Gastrocnemius medialis (tissue), 4 donors: ENCODE measurements at regions not wholly inside any gene's neighbourhood (a gene's known extent, or its start where the extent isn't known, plus 50 kb on each side); places are given as distances from the start of the nearest gene placed in this dataset.

Experiments
- ATAC-seq, 2 donors: fragments of 150-250 bp; one replicate each; pipeline ENCODE4 v1.9.1; 2016
- DNase-seq, 2 donors: peaks; one replicate each; pipeline ENCODE4 v3.0.0-alpha.2; 2019
- H3K27ac ChIP-seq, 4 donors: fragments of 200-600 bp; sonication (generic); 1 replicate in 1 of 4; 2 replicates in 3 of 4; pipeline ENCODE4 v1.5.1; 2016 to 2018; ENCODE audit warnings: mild to moderate bottlenecking in 2 of 4, moderate library complexity in 1 of 4
- H3K27me3 ChIP-seq, 3 donors: fragments of 200-600 bp; sonication (generic) in 2 of 3; 1 replicate in 1 of 3; 2 replicates in 2 of 3; pipeline versions ENCODE4 v1.5.1 to v1.6.0; 2016 to 2019; ENCODE audit warnings: mild to moderate bottlenecking in 1 of 3, moderate library complexity in 1 of 3
- H3K36me3 ChIP-seq, 2 donors: fragments of 200-600 bp; sonication (generic) in 1 of 2; one replicate each; pipeline ENCODE4 v1.5.1; 2017 to 2018
- H3K4me1 ChIP-seq, 2 donors: fragments of 200-600 bp; sonication (generic) in 1 of 2; one replicate each; pipeline ENCODE4 v1.5.1; 2016 to 2017; ENCODE audit warnings: mild to moderate bottlenecking in 2 of 2
- H3K4me3 ChIP-seq, 4 donors: fragments of 200-600 bp; sonication (generic) in 3 of 4; 1 replicate in 1 of 4; 2 replicates in 3 of 4; pipeline ENCODE4 v1.5.1; 2016 to 2019; ENCODE audit warnings: mild to moderate bottlenecking in 2 of 4
- H3K9me3 ChIP-seq, 3 donors: fragments of 200-600 bp; sonication (generic) in 2 of 3; 1 replicate in 1 of 3; 2 replicates in 2 of 3; pipeline ENCODE4 v1.5.1; 2016 to 2019
- POLR2A ChIP-seq, 2 donors: fragments of 450-650 bp; IDR thresholded peaks; one replicate each; pipeline ENCODE4 v1.6.1; 2017; ENCODE audit warnings: antibody characterized with exemption in 2 of 2, mild to moderate bottlenecking in 2 of 2, moderate library complexity in 2 of 2
- in situ Hi-C, 4 donors: fragments of 200-750 bp; cut with MboI; loops; one replicate each; pipeline versions ENCODE4 v1.15.0 to v1.8.0; 2017; ENCODE audit warnings: low sequenced_read_pairs in 4 of 4
- intact Hi-C: fragments of 100-400 bp; cut with DNase I; formaldehyde crosslinking; loops from one replicate; pipeline ENCODE4 v1.15.1; 2023; ENCODE audit warnings: low total_unique reads
- TF ChIP-seq, protein P1 (sequence below), 5 experiments: fragments of 450-650 bp in 3 of 5; fragments of 200-600 bp in 2 of 5; sonication (generic) in 2 of 5; IDR thresholded peaks in 4 of 5; conservative IDR thresholded peaks in 1 of 5; 1 replicate in 4 of 5; 2 replicates in 1 of 5; pipeline ENCODE4 v1.5.1; 2016 to 2019; ENCODE audit warnings: antibody characterized with exemption in 5 of 5, mild to moderate bottlenecking in 3 of 5, moderate library complexity in 3 of 5

DNA sequence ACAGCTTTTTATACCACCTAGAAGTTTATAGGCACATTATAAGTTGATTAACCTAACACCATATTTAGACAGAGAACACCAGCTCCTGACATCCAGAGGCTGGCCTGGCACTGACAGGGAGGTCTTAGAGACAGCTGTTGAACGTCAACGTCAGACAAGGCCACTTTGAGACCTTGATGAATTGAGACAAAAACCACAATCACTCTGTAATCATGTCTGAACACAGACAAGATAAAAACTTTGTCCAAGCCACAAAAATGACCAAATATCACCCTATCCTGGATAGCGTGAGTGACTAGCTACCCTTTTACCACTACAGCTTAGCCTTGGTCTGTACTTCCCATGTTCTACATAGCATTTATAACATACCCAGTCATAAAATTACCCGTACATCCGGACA lies 403.6 kb upstream of the CHRM3 start:
- no peak overlapping the region for H3K4me3 ChIP-seq
- no peak for TF ChIP-seq POLR2A (IDR thresholded peaks at IDR 0.05)
- TF ChIP-seq, protein P1, sequence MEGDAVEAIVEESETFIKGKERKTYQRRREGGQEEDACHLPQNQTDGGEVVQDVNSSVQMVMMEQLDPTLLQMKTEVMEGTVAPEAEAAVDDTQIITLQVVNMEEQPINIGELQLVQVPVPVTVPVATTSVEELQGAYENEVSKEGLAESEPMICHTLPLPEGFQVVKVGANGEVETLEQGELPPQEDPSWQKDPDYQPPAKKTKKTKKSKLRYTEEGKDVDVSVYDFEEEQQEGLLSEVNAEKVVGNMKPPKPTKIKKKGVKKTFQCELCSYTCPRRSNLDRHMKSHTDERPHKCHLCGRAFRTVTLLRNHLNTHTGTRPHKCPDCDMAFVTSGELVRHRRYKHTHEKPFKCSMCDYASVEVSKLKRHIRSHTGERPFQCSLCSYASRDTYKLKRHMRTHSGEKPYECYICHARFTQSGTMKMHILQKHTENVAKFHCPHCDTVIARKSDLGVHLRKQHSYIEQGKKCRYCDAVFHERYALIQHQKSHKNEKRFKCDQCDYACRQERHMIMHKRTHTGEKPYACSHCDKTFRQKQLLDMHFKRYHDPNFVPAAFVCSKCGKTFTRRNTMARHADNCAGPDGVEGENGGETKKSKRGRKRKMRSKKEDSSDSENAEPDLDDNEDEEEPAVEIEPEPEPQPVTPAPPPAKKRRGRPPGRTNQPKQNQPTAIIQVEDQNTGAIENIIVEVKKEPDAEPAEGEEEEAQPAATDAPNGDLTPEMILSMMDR (IDR thresholded peaks at IDR 0.05 in 4 of 5, conservative IDR thresholded peaks at IDR 0.05 in 1 of 5) = no peak
- no peaks in the 10 kb centered on the region for H3K27me3 ChIP-seq
- in situ Hi-C loops (no loop called here), intact Hi-C loops (no loop called here)
- ATAC-seq (no peak), DNase-seq (no peak)
- no peaks in the 10 kb centered on the region for H3K9me3 ChIP-seq
- no peaks in the 10 kb centered on the region for H3K4me1 ChIP-seq
- H3K36me3 ChIP-seq = no peaks in the 10 kb centered on the region
- H3K27ac ChIP-seq = no peak overlapping the region

DNA sequence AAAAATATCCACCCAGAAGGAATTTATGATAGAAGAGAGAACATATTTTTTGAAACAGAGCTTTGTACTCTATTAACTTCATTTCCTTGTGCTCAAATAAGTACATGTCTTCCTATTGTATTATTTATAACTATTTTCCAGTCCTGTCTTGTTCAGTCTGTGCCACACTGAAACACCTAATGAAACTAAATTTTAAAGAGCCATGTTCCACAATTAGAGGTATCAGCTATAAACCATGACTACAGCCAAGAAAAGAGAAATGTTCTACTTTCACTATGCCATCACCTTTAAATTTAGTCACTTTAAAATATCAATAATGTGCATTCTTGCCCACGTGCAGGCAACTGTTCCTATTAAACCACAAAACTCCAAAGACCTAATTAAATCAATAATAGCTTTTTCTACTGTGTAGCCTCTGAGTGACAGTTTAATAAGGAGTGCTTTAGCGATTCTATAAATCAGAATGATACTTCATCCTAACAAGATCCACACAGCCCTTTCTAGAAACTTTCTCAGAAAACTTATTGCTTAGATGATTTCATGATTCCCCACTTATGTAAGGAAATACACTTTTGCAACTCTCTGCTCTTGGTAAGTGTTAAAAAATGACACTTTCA lies 404.9 kb upstream of the CHRM3 start:
- no peak for TF ChIP-seq POLR2A (IDR thresholded peaks at IDR 0.05)
- TF ChIP-seq, protein P1 (IDR thresholded peaks at IDR 0.05 in 4 of 5, conservative IDR thresholded peaks at IDR 0.05 in 1 of 5) = no peak
- intact Hi-C loops (no loop called here), in situ Hi-C loops (no loop called here)
- Histone ChIP-seq H3K27ac (no peak overlapping the region), H3K36me3 (no peaks in the 10 kb centered on the region), H3K4me1 (no peaks in the 10 kb centered on the region), H3K27me3 (no peaks in the 10 kb centered on the region), H3K9me3 (no peaks in the 10 kb centered on the region), H3K4me3 (no peak overlapping the region)
- DNase-seq (no peak), ATAC-seq (no peak)

DNA sequence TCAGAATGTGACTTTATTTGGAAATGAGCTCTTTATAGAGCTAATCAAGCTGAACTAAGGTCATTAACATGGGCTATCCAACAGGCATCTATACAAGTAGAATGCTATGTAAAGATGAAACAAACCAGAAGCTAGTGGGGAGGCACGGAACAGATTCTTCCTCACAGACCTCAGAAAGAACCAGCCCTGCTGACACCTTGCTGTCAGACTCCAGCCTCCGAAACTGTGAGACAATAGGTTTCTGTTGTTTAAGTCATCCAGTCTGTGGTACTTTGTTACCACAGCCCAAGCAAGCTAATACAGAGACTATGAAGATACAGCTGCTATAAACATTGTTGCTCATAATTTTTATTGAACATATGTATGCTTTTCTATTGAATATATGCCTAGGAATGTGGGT lies 406.3 kb upstream of the CHRM3 start:
- H3K4me3 ChIP-seq = no peak overlapping the region
- DNase-seq (no peak), ATAC-seq (no peak)
- H3K27ac ChIP-seq = no peak overlapping the region
- H3K9me3 ChIP-seq = no peaks in the 10 kb centered on the region
- no peaks in the 10 kb centered on the region for H3K27me3 ChIP-seq
- no peaks in the 10 kb centered on the region for H3K36me3 ChIP-seq
- in situ Hi-C loops (no loop called here), intact Hi-C loops (no loop called here)
- H3K4me1 ChIP-seq = no peaks in the 10 kb centered on the region
- TF ChIP-seq, protein P1 (IDR thresholded peaks at IDR 0.05 in 4 of 5, conservative IDR thresholded peaks at IDR 0.05 in 1 of 5) = no peak
- TF ChIP-seq POLR2A (IDR thresholded peaks at IDR 0.05) = no peak

DNA sequence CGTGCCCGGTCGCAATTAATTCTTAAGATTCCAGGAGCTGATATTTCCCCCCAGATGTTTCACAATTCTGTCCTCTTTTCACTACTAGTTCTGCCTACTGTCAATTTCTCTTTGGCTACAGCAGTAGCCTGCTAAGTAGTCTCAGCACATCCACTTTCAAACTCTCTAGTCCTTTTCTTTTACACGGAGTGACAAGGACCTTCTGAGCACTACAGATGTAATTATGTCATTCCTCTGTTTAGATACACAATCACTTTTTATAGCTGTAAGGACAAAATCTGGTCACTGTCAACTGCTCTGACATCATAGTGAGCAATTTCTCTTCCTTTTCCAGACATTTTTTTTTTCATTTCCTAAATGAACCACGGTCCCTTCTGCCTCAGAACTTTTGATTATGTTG lies 421.7 kb upstream of the CHRM3 start:
- TF ChIP-seq POLR2A (IDR thresholded peaks at IDR 0.05) = no peak
- TF ChIP-seq, protein P1 (IDR thresholded peaks at IDR 0.05 in 4 of 5, conservative IDR thresholded peaks at IDR 0.05 in 1 of 5) = no peak
- intact Hi-C loops (no loop called here), in situ Hi-C loops (no loop called here)
- H3K4me1 ChIP-seq = no peaks in the 10 kb centered on the region
- no peaks in the 10 kb centered on the region for H3K36me3 ChIP-seq
- no peaks in the 10 kb centered on the region for H3K27me3 ChIP-seq
- ATAC-seq (no peak), DNase-seq (no peak)
- no peaks in the 10 kb centered on the region for H3K9me3 ChIP-seq
- H3K27ac ChIP-seq = no peak overlapping the region
- no peak overlapping the region for H3K4me3 ChIP-seq

DNA sequence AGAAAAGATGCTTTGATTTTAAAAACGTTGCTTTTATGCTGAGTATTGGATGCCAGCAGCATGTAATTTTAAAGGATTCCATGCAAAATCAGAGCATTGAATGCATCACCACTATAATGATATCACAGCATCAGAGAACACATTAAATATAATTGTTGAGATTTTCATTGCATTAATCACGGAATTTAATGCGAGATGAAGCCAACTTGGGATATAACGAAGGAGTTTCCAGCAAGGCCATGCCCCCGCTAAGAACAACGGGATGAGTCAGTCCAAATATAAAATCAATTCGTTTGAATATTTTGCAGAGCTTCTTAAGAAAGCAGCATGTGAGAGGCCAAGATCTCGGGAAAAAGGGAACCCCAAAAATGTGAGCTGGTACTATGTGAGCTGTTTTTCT lies 423.4 kb upstream of the CHRM3 start:
- H3K4me1 ChIP-seq = no peaks in the 10 kb centered on the region
- H3K9me3 ChIP-seq = no peaks in the 10 kb centered on the region
- intact Hi-C loops = no loop called here
- no peak for TF ChIP-seq POLR2A (IDR thresholded peaks at IDR 0.05)
- TF ChIP-seq, protein P1 (IDR thresholded peaks at IDR 0.05 in 4 of 5, conservative IDR thresholded peaks at IDR 0.05 in 1 of 5) = no peak
- no peak overlapping the region for H3K4me3 ChIP-seq
- DNase-seq (no peak), ATAC-seq (no peak)
- in situ Hi-C loops = no loop called here
- H3K36me3 ChIP-seq = no peaks in the 10 kb centered on the region
- H3K27me3 ChIP-seq = no peaks in the 10 kb centered on the region
- H3K27ac ChIP-seq = no peak overlapping the region
